WTC11 (cell line): ENCODE measurements at regions not wholly inside any gene's neighbourhood (a gene's known extent, or its start where the extent isn't known, plus 50 kb on each side); places are given as distances from the start of the nearest gene placed in this dataset.

ENCODE experiments used
- ESRRA ChIP-seq: sonication (generic); formaldehyde crosslinking; IDR thresholded peaks from 2 replicates; pipeline ENCODE4 v1.8.1; 2022; ENCODE audit warnings: mild to moderate bottlenecking, missing genetic modification reagents, borderline replicate concordance
- KAT7 ChIP-seq: sonication (generic); formaldehyde crosslinking; IDR thresholded peaks from 2 replicates; pipeline ENCODE4 v1.8.1; 2023; ENCODE audit warnings: missing genetic modification reagents, mild to moderate bottlenecking, borderline replicate concordance
- MAX ChIP-seq: sonication (generic); formaldehyde crosslinking; IDR thresholded peaks from 2 replicates; pipeline ENCODE4 v1.8.0; 2022; ENCODE audit warnings: mild to moderate bottlenecking, missing genetic modification reagents
- SOX15 ChIP-seq: fragments of 250-450 bp; sonication (Bioruptor Pico); IDR thresholded peaks from 2 replicates; pipeline ENCODE4 v1.9.0; 2021; ENCODE audit warnings: mild to moderate bottlenecking
- TEAD4 ChIP-seq: sonication (generic); formaldehyde crosslinking; IDR thresholded peaks from 2 replicates; pipeline ENCODE4 v1.8.0; 2022; ENCODE audit warnings: mild to moderate bottlenecking, missing genetic modification reagents
- ZBTB43 ChIP-seq: sonication (generic); formaldehyde crosslinking; IDR thresholded peaks from 2 replicates; pipeline ENCODE4 v1.8.1; 2023; ENCODE audit warnings: mild to moderate bottlenecking, missing genetic modification reagents
- ZNF138 ChIP-seq: sonication (generic); formaldehyde crosslinking; conservative IDR thresholded peaks from 2 replicates; pipeline ENCODE4 v1.8.1; 2022; ENCODE audit warnings: mild to moderate bottlenecking, moderate library complexity, missing genetic modification reagents
- ZNF232 ChIP-seq: sonication (generic); formaldehyde crosslinking; IDR thresholded peaks from 2 replicates; pipeline ENCODE4 v1.8.0; 2022; ENCODE audit warnings: mild to moderate bottlenecking, missing genetic modification reagents
- TF ChIP-seq, protein P1 (sequence below): fragments of 200-600 bp; IDR thresholded peaks from 2 replicates; pipeline ENCODE4 v1.8.0; 2022; ENCODE audit warnings: antibody characterized with exemption
- TF ChIP-seq, protein P2 (sequence below): sonication (generic); formaldehyde crosslinking; IDR thresholded peaks from 2 replicates; pipeline ENCODE4 v1.8.0; 2022; ENCODE audit warnings: mild to moderate bottlenecking, missing genetic modification reagents
- TF ChIP-seq, protein P3 (sequence below): sonication (generic); formaldehyde crosslinking; IDR thresholded peaks from 2 replicates; pipeline ENCODE4 v1.8.1; 2023; ENCODE audit warnings: mild to moderate bottlenecking, missing genetic modification reagents, moderate library complexity
- TF ChIP-seq, protein P4 (sequence below): sonication (generic); formaldehyde crosslinking; IDR thresholded peaks from 2 replicates; pipeline ENCODE4 v1.8.0; 2022; ENCODE audit warnings: mild to moderate bottlenecking, missing genetic modification reagents

GRCh38 chr18:35780937-35781336, 191.5 kb upstream of the RMP24 start:
- TF ChIP-seq, protein P1, sequence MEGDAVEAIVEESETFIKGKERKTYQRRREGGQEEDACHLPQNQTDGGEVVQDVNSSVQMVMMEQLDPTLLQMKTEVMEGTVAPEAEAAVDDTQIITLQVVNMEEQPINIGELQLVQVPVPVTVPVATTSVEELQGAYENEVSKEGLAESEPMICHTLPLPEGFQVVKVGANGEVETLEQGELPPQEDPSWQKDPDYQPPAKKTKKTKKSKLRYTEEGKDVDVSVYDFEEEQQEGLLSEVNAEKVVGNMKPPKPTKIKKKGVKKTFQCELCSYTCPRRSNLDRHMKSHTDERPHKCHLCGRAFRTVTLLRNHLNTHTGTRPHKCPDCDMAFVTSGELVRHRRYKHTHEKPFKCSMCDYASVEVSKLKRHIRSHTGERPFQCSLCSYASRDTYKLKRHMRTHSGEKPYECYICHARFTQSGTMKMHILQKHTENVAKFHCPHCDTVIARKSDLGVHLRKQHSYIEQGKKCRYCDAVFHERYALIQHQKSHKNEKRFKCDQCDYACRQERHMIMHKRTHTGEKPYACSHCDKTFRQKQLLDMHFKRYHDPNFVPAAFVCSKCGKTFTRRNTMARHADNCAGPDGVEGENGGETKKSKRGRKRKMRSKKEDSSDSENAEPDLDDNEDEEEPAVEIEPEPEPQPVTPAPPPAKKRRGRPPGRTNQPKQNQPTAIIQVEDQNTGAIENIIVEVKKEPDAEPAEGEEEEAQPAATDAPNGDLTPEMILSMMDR: no peak
- no peak for TF ChIP-seq ZNF138 (CRISPR knock-in tag)
- TF ChIP-seq ESRRA (CRISPR knock-in tag): no peak
- no peak for TF ChIP-seq MAX (CRISPR knock-in tag)
- no peak for TF ChIP-seq KAT7 (CRISPR knock-in tag)
- no peak for TF ChIP-seq ZBTB43 (CRISPR knock-in tag)
- TF ChIP-seq, protein P2, sequence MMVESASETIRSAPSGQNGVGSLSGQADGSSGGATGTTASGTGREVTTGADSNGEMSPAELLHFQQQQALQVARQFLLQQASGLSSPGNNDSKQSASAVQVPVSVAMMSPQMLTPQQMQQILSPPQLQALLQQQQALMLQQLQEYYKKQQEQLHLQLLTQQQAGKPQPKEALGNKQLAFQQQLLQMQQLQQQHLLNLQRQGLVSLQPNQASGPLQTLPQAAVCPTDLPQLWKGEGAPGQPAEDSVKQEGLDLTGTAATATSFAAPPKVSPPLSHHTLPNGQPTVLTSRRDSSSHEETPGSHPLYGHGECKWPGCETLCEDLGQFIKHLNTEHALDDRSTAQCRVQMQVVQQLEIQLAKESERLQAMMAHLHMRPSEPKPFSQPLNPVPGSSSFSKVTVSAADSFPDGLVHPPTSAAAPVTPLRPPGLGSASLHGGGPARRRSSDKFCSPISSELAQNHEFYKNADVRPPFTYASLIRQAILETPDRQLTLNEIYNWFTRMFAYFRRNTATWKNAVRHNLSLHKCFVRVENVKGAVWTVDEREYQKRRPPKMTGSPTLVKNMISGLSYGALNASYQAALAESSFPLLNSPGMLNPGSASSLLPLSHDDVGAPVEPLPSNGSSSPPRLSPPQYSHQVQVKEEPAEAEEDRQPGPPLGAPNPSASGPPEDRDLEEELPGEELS (CRISPR knock-in tag): no peak
- TF ChIP-seq, protein P3, sequence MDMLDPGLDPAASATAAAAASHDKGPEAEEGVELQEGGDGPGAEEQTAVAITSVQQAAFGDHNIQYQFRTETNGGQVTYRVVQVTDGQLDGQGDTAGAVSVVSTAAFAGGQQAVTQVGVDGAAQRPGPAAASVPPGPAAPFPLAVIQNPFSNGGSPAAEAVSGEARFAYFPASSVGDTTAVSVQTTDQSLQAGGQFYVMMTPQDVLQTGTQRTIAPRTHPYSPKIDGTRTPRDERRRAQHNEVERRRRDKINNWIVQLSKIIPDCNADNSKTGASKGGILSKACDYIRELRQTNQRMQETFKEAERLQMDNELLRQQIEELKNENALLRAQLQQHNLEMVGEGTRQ (CRISPR knock-in tag): no peak
- no peak for TF ChIP-seq TEAD4 (CRISPR knock-in tag)
- no peak for TF ChIP-seq SOX15 (CRISPR knock-in tag)
- TF ChIP-seq, protein P4, sequence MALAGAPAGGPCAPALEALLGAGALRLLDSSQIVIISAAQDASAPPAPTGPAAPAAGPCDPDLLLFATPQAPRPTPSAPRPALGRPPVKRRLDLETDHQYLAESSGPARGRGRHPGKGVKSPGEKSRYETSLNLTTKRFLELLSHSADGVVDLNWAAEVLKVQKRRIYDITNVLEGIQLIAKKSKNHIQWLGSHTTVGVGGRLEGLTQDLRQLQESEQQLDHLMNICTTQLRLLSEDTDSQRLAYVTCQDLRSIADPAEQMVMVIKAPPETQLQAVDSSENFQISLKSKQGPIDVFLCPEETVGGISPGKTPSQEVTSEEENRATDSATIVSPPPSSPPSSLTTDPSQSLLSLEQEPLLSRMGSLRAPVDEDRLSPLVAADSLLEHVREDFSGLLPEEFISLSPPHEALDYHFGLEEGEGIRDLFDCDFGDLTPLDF (CRISPR knock-in tag): no peak
- TF ChIP-seq ZNF232: no peak
